Thymus (tissue), 11 donors: ENCODE measurements at regions not wholly inside any gene's neighbourhood (a gene's known extent, or its start where the extent isn't known, plus 50 kb on each side); places are given as distances from the start of the nearest gene placed in this dataset.

Experiments
- DNase-seq, 9 donors: peaks; one replicate each; pipeline ENCODE4 v3.0.0-alpha.2; 2013; ENCODE audit warnings: low spot score in 9 of 9, low read depth in 6 of 9, missing footprints in 1 of 9
- H3K27ac ChIP-seq, 2 donors: one replicate each; pipeline ENCODE4 v1.5.1; 2013; ENCODE audit warnings: control low read depth in 1 of 2, low read depth in 1 of 2, low read length in 1 of 2, mild to moderate bottlenecking in 1 of 2, moderate library complexity in 1 of 2
- H3K27me3 ChIP-seq, 2 donors: one replicate each; pipeline ENCODE4 v1.5.1; 2013; ENCODE audit warnings: low read length in 1 of 2; ENCODE audit not compliant: control insufficient read depth in 2 of 2, insufficient read depth in 1 of 2
- H3K36me3 ChIP-seq, 2 donors: one replicate each; pipeline ENCODE4 v1.5.1; 2013; ENCODE audit warnings: low read length in 1 of 2, mild to moderate bottlenecking in 1 of 2, moderate library complexity in 1 of 2; ENCODE audit not compliant: control insufficient read depth in 2 of 2, insufficient read depth in 2 of 2
- H3K4me1 ChIP-seq, 2 donors: one replicate each; pipeline ENCODE4 v1.5.1; 2013; ENCODE audit warnings: low read length in 2 of 2; ENCODE audit not compliant: control insufficient read depth in 2 of 2, insufficient read depth in 2 of 2
- H3K4me3 ChIP-seq, 2 donors: one replicate each; pipeline ENCODE4 v1.5.1; 2013; ENCODE audit warnings: low read length in 2 of 2, control low read depth in 1 of 2, mild to moderate bottlenecking in 1 of 2
- H3K9me3 ChIP-seq, 2 donors: one replicate each; pipeline ENCODE4 v1.5.1; 2013; ENCODE audit warnings: low read length in 1 of 2, mild to moderate bottlenecking in 1 of 2; ENCODE audit not compliant: control insufficient read depth in 2 of 2, insufficient read depth in 1 of 2
- WGBS: extraction: QIAGEN DNeasy Blood & Tissue Kit; methylation state at CpG from one replicate; pipeline ENCODE4 v1.1.7; 2013; 5-methylcytosine and 5-hydroxymethylcytosine counted together
- donor health status: healthy.

DNA sequence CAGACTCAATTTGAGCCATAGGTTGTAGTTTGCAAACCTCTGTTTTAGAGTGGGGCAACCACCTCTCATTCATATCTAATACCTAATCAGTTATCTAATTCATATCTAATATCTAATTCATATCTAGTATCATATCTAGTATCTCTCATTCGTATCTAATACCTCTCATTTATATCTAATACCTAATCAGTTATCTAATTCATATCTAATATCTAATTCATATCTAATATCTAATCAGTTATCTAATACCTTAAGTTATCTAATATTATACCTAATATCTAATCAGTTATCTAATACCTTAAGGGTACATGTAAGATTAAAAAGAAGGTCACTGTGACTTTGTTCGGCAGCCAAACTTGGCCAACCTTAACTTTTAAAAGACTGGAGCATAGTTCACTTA is 403.4 kb upstream of the MMADHC start:
- no peak overlapping the region for H3K27ac ChIP-seq
- H3K9me3 ChIP-seq: no peaks in the 10 kb centered on the region
- H3K4me1 ChIP-seq: no peaks in the 10 kb centered on the region
- no peak for DNase-seq
- 68% methylated on average over 2 of the region's 2 CpGs for WGBS
- no peaks in the 10 kb centered on the region for H3K27me3 ChIP-seq
- no peaks in the 10 kb centered on the region for H3K36me3 ChIP-seq
- no peak overlapping the region for H3K4me3 ChIP-seq

DNA sequence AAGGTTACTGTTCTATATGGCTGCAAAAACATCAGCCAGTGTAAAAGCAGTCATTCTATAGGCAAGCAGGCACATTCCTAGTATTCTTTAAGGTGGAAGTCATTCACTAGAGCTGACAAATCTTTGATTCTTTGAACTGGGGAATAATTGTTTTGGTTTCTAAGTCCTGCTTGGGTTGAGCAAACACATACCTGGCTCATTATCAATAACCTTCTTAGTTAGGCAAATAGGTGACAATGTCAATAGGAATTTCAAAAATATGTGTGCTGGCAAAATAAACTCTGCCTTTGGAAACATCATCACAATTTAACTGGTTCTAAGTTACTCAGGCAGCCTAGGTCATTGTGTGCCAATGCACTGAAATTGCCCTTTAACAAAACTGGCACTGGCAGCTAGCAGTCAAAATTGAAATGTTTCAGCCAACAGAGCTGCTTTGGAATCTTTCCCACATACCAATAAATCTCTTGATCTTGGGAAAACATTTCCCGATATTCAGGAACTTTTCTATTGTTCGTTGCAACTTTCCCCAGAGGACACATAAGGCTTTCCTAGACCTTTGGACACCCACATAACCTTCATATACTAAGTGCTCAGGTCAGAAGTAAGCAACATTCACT is 402.0 kb upstream of the MMADHC start:
- no peaks in the 10 kb centered on the region for H3K27me3 ChIP-seq
- H3K27ac ChIP-seq: no peak overlapping the region
- no peak overlapping the region for H3K4me3 ChIP-seq
- no peaks in the 10 kb centered on the region for H3K4me1 ChIP-seq
- no peak for DNase-seq
- H3K36me3 ChIP-seq: no peaks in the 10 kb centered on the region
- WGBS: 38% methylated on average over 2 of the region's 2 CpGs
- H3K9me3 ChIP-seq: no peaks in the 10 kb centered on the region

DNA sequence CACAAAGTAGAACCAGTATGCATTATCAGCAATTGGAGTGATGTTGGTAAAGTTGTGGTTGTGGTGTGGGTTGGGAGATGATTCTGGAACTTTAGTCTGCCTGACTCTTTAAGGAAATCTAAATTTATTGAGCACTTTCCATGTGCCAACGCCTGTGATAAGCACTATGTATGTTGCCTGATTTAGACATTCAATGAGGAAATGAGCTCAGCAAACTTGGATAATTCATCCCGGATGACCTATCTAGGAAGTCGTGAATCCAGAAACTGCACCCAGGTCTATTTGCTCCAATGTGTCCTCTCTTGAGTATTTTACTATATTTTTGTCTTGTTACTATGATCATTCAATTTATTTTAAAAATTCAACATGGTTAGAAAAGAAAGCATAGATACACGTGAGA is 400.8 kb upstream of the MMADHC start:
- Histone ChIP-seq H3K27me3 (no peaks in the 10 kb centered on the region), H3K4me1 (no peaks in the 10 kb centered on the region), H3K4me3 (no peak overlapping the region), H3K27ac (no peak overlapping the region), H3K9me3 (no peaks in the 10 kb centered on the region), H3K36me3 (no peaks in the 10 kb centered on the region)
- DNase-seq: no peak
- WGBS: 89% methylated on average over 4 of the region's 4 CpGs

DNA sequence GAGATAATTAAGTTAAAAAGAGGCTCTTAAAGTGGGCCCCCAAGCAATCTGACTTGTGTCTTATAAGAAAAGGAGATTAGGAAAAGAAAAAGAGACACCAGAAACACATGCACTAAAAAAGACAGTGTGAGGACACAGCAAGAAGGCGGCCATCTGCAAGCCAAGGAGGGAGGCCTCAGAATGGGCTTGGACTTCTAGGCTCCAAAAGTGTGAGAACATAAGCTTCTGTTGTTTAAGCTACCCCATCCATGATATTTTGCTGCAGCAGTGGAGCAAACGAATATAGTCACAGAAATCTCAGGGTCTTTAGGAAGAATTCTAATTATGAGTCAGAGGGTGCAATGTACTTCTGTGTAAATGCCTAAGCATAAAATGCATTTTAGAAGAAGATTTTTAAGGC is 399.3 kb upstream of the MMADHC start:
- WGBS: 89% methylated on average over 2 of the region's 2 CpGs
- H3K27ac ChIP-seq: no peak overlapping the region
- H3K4me3 ChIP-seq: no peak overlapping the region
- DNase-seq: no peak
- no peaks in the 10 kb centered on the region for H3K27me3 ChIP-seq
- H3K9me3 ChIP-seq: no peaks in the 10 kb centered on the region
- H3K36me3 ChIP-seq: no peaks in the 10 kb centered on the region
- H3K4me1 ChIP-seq: no peaks in the 10 kb centered on the region

DNA sequence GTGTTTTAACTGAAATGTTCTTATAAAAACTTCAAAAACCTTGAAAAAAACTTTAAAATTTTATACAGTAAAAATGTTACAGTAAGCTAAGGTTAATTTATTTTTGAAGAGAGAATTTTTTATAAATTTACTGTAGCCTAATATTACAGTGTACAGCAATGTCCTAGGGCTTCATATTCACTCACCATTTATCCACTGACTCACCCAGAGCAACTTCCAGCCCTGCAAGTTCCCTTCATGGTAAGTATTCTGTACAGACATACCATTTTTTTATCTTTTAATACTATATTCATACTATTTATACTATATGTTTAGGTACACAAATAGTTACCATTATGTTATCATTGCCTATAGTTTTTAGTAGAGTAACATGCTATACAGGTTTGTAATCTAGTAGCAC is 396.7 kb upstream of the MMADHC start:
- H3K27ac ChIP-seq: no peak overlapping the region
- H3K27me3 ChIP-seq: no peaks in the 10 kb centered on the region
- no peaks in the 10 kb centered on the region for H3K4me1 ChIP-seq
- no peak for DNase-seq
- no peaks in the 10 kb centered on the region for H3K36me3 ChIP-seq
- H3K9me3 ChIP-seq: no peaks in the 10 kb centered on the region
- no peak overlapping the region for H3K4me3 ChIP-seq

DNA sequence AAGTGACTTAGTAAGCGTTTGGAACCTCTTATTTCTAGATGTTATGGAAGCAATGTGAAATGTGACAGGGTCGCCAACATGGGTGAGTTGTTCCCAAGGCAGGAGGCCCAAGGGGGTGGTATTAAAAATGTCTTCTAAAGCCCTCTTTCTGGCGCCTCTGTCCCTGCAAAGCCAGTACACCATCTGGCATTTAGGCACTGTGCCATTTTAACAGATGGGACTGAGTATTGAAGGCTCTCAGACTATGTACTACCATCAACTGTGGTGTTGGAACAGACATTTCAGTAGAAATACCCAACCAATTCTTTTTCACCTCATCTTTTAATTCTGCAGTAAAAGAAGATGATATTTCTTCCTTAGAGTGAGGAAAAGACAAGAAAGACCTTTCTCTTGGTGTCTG is 384.5 kb upstream of the MMADHC start:
- DNase-seq: no peak
- no peaks in the 10 kb centered on the region for H3K36me3 ChIP-seq
- 93% methylated on average over 3 of the region's 3 CpGs for WGBS

DNA sequence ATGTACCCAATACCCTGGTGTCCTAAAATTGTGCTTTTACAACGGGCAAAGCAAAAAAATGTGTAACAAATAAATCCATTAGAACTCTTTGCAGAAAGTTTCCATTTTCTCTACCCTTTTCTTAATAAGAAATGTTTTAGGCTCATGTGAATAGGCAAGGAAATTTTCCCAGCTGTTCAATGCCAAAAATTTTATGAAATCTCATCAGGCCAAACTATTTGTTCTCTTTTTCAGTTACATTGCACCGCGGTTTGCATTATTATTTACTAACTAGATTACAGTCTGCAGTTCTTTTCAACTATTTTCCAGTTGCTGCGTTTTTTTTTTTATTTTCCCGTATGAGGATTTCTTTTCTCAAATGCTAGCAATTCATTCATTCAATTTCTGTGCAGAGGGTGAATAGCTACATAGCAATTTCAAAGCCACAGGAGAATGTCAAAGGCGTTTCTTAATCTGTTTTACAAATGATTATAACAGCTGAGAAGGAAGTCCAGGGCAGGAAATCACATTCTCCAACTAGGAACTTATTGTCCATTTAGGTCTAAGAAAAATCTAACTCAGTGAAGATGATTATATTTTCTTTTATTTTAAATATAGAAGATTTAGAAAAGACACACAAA is 367.5 kb upstream of the MMADHC start:
- DNase-seq: no peak
- 85% methylated on average over 6 of the region's 6 CpGs for whole genome bisulfite sequencing
- Histone ChIP-seq H3K27ac (no peak overlapping the region), H3K9me3 (peaks cover 0 to 5% of the 10 kb centered on the region in 2 donors), H3K36me3 (no peaks in the 10 kb centered on the region), H3K27me3 (no peaks in the 10 kb centered on the region), H3K4me1 (no peaks in the 10 kb centered on the region), H3K4me3 (no peak overlapping the region)

More for the DNA sequence above, 384.5 kb upstream of the MMADHC start:
- Histone ChIP-seq H3K27ac (no peak overlapping the region), H3K27me3 (no peaks in the 10 kb centered on the region), H3K4me3 (no peak overlapping the region), H3K4me1 (no peaks in the 10 kb centered on the region), H3K9me3 (no peaks in the 10 kb centered on the region)

DNA sequence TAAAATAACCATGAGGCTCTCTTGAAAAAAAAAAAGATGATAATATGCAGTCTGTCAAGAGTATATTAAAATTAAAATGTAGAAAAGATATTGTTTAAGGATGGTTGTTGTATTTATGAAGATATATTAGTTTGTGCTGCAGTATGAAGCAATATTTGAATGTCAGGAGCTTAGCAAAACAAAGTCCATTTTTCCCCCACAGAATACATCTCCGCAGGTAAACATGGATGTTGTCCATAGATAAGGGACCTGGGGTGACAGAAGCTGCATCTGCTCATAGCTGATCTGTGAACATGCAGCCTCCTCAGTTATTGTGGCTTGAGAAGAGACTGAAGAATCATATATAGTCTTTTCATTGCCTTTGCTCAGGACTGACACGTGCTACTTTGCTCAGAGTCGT is 366.1 kb upstream of the MMADHC start:
- no peaks in the 10 kb centered on the region for H3K27me3 ChIP-seq
- no peaks in the 10 kb centered on the region for H3K4me1 ChIP-seq
- no peak for DNase-seq
- peaks cover 0 to 5% of the 10 kb centered on the region in 2 donors for H3K9me3 ChIP-seq
- no peaks in the 10 kb centered on the region for H3K36me3 ChIP-seq
- no peak overlapping the region for H3K4me3 ChIP-seq
- WGBS: 97% methylated on average over 3 of the region's 3 CpGs
- no peak overlapping the region for H3K27ac ChIP-seq

DNA sequence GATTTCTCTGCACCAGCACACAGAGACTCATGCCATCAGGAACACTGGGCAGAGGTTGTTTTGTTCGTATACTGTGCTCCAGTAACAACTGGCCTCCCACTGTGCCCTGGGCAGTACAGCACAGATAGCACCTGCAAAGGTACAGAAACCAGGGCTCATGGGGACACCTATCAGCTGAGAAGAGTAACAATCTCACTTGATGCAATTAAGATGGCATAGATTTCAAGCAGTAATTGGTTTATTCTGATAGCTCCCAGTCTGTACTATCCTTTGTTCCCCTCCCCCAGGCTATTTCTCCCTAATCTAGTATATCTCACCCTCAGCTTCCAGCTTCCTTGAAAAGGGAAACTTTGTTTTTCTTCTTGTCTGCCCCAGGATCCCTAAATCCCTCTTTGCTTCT is 343.9 kb upstream of the MMADHC start:
- Histone ChIP-seq H3K27ac (no peak overlapping the region), H3K36me3 (no peaks in the 10 kb centered on the region), H3K4me1 (no peaks in the 10 kb centered on the region), H3K9me3 (no peaks in the 10 kb centered on the region), H3K4me3 (no peak overlapping the region), H3K27me3 (no peaks in the 10 kb centered on the region)
- DNase-seq: no peak
- 82% methylated on average over 1 of the region's 1 CpG for WGBS
